HG03460 (cell line): ENCODE measurements at regions not wholly inside any gene's neighbourhood (a gene's known extent, or its start where the extent isn't known, plus 50 kb on each side); places are given as distances from the start of the nearest gene placed in this dataset.
"Not testable (repeated sequence)": the region's sequence is repeated elsewhere in the genome, so short reads cannot be mapped to it uniquely, and the experiment has no call there.

Experiments
- ATAC-seq: cut with Tn5 transposase; IDR thresholded peaks from one replicate; pipeline ENCODE4 v1.9.1; 2021; ENCODE audit not compliant: unreplicated experiment

DNA sequence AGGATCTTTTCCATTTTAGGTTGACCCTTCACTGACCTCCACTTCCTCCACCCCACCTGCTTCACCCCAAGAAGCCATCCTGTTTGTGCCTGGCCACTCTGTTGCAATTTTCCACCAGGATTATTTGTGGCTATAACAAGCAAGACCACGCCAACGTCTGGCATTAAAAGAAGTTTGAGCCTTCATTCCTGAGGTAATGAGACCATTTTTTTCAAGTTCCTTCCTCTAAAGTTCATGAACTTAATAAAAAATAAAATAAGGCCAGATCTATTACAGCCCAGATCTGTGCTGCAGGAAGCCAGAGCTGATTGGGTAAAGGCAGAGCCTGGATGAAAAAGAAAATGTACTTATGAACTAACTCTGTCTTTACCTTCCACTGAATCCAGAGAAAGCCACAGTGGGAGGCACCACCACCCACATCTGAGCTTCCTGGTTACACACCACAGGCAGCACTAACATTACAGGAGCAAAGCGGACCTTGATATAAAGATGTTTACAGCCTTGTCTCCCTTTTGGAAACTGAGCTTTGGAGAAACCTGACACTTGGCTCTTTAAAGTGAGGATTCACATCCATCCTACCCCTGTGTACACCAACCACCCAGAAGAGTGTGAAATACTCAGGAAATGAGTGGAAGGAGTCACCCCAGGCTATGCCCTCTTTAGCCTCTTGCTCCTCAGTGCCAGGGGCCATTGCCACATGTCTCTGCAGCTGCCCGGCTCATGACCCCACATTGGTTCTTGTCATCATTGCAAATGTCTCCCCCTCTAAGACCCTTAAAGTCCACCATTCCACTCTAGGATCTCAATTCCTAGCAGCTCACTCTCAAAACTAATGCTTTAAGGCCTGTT, 293.6 kb downstream of the PLPP3 start:
- ATAC-seq, result no peak

DNA sequence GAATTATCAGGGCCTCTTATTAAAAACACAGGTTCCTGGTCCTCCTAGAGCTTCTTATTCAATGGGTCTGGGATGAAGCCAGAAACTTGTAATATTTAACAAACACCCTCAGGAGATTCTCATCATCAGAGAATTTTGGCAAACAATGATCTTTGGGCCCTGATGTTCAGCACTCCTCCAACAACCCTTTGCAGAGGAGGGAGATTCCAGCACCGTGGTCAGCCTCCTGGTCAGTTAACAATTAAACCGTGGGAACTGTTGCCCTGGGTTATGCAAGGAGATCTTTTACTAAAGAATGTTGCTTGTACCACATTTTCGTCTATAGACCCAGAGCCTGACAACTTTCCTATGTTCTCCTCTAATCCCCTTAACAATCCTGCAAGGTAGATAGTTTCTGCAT, 294.4 kb downstream of the PLPP3 start:
- no peak for ATAC-seq

DNA sequence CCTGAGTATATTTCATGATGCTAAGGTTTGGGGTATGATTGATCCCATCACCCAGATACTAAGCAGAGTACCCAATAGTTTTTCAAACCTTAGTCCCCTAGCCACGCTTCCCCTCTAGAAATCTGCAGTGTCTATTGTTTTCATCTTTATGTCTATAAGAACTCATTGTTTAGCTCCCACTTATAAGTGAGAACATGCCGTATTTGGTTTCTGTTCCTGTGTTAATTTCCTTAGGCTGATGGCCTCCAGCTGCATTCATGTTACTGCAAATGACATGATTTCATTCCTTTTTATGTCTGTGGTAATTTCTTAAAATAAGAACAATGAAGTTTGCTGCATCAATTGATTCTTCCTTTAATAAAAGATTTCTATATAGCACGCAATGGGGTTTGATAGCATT, 301.3 kb downstream of the PLPP3 start:
- no peak for ATAC-seq

DNA sequence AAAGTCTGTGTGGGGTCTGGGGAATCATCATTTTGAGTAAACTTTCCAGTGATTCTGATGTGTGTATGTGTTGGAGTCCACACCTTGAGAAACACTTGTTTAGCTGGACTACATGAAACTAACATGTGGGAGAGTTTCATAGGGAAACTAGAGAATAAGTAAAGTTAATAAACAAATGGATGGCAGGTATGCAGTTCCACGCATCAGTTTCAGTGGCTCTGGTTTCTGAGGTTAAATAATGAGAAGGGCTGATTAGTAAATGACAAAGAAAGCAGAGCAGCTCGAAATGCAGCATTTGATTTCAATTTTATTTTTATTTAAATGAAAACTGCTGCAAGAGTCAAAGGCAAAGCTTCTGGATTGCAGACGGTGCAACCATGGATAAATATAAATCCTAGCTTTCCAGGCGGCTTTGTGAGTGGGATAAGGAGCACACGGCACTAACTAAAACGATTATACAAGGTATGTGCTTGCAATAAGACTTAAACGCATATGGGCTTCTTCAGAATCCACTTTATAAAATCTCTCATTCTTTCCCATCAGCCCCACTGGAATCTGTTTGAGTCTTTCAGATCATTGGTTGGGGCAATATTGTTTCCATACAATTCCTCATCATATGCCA, 310.7 kb downstream of the PLPP3 start:
- ATAC-seq, result no peak

DNA sequence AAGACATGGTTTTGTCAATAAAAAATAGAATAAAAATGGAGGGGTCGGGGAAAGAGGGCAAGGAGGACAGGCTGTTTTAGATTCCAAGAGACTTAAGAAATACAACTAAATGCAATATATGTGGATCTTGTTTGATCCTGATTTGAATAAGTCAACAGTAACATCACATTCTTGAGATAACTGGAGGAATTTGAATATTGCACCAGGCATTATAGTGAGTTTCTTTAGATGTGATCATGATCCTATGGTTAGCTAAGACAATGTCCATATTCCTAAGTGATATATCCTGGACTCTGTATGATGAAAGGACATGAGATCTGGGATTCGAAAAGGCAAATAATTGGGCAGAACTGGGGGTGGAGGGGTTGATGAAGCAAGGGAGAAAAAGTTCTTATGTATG, 311.8 kb downstream of the PLPP3 start:
- no peak for ATAC-seq

DNA sequence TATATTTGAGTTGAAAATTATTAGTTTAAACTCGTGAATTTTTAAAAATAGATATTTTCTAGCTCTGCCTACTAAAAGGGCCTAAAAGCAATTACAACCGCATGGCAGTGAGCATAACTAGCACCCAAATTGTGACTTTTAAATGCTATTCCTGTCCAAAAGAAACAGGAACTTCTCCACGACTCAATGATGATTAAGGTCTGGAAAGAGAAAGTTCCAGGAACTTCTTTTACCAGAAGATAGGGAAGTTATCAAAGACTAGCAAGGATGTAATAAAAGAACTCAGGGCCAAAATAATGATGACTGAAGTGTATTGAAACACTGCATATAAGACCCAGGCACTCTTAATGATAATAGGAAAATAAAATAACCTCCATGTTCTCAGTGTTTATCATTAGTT, 313.0 kb downstream of the PLPP3 start:
- no peak for ATAC-seq

DNA sequence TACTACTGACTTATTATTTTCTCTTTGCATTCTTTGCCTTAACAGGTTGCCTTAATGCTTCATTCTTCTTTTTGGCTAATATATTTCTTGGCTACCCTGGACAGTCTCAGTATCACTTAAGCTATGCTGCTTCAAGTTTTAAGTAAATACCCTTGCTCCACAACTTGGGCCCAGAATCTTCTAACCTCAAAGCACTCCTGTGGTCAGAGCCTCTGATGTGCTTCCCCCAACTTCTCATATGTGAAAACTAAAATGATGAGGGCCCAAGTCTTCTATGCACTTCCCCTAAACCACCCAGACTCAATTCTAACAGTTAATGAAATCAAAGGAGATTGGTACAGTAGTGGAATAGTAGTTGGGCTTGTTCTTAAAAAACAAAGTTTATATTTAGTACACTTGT, 314.1 kb downstream of the PLPP3 start:
- ATAC-seq, result no peak

DNA sequence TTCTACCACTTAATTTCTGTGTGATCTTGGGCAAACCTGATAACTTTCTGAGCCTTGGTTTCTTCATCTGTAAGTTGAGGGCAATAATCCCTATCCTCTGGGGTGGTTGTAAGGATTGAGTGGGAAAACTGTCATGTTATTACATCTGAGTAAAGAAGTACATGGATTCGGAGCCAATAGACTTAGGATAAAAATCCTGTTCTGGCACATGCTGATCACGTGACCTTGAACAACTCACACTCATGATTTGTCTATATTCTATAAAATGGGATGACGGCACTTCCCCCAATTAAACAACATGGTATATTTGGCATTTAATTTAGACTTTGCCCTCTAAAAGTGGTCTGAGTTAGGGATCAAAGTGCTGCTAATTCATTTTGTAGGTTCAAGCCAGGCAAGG, 315.5 kb downstream of the PLPP3 start:
- ATAC-seq, result no peak

DNA sequence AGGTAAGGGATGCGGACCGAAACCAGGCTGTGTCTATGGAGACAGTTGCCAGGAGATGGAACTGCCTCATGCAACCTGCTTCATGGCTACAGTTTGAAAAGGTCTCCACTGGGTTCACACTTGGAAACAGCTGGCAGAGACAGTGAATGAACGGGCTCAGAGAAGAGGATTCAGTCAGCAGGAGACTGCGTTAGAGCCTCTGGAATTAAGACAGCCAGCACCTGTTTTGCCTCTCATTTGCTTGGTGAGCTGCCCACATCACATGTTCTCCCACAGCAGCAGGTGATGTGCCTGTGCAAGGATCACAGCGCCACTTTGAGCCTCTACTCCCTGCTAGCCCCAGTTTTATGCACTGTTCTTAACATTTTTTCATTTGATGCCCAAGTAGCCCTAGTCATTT, 321.0 kb downstream of the PLPP3 start:
- no peak for ATAC-seq

DNA sequence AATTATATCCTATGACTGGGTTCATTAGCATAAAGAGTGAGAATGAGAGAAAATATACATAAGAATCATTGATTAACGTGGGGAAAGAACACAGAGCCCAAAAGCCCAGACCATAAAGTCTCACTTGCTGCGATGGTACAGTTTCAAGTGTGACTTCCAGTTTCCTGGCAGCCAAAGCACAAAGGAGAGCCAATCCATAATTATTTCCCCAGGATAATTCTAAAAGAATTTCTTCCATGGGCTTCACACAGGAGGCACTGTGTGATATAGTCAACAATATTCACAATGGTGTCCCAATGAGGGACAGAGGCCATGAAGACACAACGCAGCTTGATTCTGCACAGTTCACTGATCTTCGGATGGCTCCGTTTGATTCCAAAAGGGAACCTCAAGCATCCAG, 321.6 kb downstream of the PLPP3 start:
- no peak for ATAC-seq

DNA sequence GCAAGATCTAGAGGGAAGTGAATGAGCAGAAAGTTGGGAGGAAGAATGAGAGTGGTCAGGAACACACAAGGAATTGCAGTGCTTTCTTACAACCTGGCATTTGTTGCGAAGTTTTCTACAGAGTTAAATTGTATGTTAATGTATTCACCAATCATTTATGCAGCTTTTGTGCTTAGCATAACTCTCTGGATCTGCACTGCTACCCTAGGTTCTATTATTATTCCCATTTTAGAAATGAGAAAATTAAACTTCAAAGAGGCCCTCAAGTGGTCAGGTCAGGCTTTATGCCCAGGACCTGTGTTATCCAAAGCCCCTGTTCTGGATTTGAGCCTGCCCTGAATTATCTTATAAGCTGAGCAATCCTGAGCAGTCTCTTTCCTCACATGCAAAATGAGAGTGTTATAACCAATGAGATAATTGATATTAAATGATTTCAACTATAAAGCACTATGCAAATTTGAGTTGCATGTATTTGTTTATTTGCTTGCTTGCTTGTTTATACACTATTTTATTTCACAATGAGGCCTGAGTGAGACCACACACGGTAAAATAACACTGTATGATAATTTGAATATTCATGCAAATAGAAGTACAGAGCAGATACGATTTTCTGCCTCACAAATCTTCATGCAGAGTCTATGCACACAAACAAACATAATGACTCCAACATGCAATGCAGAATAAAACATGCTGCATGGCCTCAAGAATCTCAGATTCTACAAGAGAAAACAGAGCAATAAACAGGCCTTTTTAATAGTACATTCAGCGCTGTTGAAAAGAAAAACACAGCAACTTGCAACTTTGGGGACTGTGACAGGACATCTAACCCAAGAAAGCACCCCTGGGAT, 323.0 kb downstream of the PLPP3 start:
- no peak for ATAC-seq

DNA sequence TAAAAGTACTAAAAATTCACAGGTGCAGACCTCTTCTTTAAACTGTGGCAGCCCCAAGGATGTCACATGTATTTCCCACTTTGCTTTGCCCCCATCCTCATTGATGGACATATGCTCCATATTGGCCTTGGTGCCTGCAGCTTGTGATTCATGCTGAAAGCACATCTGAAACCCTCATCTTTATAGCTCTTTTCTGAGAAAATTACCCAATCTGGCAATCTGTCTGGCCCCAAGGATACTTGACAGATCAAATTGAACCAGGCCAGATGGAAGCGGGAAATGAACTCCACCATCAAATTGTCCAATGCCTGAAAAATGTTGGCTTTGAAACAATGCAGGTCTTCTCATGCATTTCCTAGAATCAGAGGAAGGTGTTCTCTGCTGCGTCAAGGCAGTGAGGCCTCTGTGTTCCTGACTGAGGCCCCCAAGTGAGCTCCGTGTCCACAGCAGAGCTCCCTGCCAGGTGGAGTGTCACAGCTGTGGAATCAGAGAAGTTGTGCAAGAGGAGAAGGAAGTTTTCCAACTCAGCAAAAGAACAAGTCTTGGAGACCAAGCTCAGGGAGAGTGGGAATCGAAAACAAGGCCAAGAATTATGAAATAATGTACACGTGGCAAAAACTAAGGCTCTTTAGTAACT, 323.7 kb downstream of the PLPP3 start:
- ATAC-seq, result no peak

DNA sequence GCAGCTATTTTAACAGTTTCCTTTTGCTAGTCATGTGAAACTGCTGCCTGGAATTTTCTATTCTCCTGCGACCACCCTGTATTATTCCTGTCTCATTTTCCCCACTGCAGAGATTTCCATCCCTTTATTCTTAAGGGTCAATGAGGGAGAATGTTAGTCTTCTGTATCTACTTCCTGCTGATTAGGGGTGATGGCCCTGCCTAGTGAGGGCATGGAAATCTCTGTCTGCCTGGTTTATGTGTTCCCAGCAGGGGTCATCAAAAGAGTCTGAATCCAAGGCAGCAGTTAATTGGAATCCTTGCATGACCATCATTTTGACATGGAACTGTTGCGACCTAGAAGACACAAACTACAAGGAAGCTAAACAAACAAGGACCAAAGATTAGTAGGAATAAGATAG, 325.2 kb downstream of the PLPP3 start:
- ATAC-seq, result no peak

DNA sequence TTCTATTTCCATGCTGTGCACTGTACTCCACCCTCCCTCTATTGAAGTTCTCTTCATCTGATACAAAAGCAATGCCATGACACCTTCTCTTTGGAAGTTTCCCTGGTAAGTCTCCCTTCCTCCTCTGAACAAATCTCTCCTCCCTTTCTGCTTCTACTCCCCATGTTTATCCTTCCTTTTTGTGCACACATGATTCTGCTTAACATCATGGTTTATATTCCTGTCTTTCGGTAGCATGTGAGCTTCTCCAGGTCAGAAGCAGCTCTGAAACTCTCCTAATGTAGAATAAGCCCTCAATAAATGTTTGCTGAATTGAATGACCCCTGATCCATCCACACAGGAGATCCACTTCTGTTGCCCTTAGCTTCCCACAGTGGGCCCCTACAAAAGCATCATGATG, 328.6 kb downstream of the PLPP3 start:
- no peak for ATAC-seq

DNA sequence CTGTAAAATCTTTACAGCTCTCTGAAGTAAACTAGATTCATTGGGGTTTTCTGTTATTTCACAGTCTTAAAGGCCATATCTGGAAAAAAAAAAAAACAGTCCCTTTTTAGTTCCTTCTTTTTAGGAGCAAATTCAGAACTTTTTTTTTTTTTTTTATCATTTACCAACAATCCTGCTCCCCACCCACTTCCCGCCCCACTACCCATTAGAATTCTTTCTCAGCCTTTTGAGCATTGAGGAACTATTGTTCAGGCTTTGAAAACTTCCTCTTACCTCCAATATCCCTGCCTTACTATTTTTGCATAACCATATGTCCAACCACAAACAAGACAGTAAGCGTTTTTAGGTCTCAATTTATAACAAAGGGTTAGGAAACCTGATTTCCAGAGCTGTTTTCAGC, 330.1 kb downstream of the PLPP3 start:
- no peak for ATAC-seq

DNA sequence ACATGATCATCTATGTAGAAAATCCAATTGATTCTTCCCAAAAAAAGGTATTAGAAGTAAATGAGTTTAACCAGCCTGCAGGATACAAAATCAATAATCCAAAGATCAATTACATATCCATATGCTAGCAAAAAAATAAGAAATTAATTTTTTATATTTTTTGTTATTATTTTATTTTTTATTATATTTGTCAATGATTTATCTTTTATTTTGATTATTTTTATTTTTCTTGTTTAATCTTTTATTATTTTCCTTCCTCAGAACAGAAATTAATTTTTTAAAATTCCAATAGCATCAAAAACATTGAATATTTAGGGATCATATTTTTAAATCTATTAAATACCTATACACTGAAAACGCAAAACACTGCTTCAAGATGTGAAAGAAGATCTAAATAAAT, 331.2 kb downstream of the PLPP3 start:
- ATAC-seq, result no peak

DNA sequence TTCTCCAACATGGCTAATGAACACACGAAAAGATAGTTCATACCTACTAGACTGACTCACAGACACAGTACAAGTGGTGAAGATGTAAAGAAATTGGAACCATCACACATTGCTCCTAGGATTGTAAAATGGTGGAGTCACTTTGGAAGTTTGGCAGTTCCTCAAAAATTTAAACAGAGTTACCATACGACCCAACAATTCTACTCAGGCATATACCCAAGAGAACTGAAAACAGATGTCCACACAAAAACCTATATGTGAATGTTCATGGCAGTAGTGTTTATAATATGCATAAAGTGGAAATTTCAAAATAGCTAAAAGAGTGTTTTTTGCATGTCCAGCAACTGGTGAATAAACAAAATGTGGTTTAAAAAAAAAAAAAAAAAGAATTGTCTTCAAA, 332.6 kb downstream of the PLPP3 start:
- ATAC-seq, result not testable (repeated sequence)

DNA sequence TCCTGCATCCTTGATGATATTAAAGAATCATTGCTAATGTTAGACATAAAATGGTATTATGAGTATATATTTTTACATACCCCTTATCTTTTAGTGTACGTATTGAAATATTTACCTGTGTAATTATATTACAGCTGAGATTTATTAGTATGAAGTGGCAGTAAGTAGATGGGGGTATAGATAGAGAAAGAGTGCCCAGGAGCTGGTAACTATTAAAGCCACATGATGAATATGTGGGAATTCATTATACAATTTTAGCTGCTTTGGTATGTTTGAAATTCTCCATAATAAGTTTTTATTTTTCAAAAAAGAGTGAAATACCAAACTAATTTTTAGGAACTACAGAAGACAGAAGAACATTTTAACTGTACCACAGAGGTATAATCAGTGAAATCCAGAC, 339.0 kb downstream of the PLPP3 start:
- no peak for ATAC-seq

DNA sequence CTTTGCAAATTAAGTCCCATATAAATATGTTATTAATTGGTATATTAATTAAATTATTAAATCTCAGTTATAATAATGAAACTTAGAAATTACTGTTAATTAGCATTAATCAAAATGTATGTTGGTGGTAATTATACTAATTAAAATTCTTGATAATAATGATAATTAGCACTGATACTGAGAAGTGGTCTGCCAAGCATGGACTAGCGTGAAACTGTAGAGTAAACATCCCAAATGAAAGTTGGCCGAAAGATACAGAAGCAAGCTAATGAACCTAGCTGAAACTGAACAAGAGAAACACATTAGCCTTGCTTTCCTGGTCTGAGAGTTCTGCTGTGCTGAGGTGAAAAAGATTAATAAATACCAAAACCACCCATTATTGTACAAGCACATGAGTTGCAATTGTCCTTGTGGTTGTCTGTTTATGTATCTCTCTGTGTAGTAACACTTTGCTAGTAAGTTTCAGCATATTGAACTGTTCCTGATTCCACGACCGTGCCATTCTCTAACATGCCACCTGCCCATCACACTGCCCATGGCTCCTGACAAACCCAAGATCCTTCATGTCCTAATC, 341.8 kb downstream of the PLPP3 start:
- no peak for ATAC-seq

DNA sequence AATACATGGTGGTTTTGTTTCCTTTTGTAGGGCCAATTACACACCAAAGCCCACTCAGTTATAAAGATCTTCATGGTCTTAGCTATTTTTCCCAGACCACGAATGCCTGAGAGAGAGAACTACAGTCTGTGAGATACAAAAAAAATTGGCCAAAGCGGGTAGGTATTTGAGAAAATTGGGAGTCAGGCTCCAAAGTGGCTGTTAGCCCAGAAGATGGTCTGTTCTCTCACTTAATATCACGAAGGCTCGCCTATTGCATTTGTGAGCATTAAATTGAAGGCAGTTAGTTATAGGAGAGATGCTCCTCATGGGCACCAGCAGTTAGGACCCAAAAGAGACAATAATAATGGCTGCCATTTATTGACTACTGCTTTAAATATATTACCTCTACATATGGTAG, 342.7 kb downstream of the PLPP3 start:
- ATAC-seq, result no peak

DNA sequence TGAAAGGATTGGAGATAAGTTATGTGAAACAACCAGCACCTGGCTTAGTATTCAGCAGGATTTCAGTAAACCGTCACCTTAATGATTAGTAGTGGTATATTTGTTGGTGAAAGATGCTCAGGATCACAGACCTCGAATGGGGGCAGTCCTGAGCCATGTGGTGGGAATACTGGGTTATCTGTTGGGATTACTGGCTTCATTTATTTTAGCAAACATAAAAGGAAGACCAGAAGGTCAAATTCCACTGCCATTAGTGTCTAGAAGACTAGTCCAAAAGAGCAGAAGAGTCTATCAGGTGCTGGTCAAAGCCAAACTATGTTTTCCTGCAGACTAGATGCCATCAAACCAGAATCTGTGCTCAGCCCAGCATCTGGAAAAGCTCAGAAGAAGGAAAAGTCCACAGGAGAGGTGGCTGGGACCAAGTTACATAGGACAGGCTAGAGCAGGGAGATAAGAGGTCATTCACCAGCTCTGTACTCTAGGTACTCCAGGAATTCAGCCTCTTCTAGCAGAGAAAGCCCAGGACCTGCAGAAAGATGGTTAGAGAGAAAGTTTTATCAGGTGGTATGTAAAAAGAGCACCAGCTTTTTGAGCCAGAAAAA, 343.4 kb downstream of the PLPP3 start:
- ATAC-seq, result no peak
